CD14-positive monocyte (primary cell): ENCODE measurements at regions not wholly inside any gene's neighbourhood (a gene's known extent, or its start where the extent isn't known, plus 50 kb on each side); places are given as distances from the start of the nearest gene placed in this dataset.

Experiments used
- DNase-seq, 3 donors: peaks; one replicate each; pipeline ENCODE4 v3.0.0-alpha.2; 2011 to 2022
- H2AFZ ChIP-seq: 2 replicates; pipeline ENCODE4 v1.6.0; 2012; ENCODE audit warnings: mild to moderate bottlenecking, low read depth, low read length, inconsistent platforms; ENCODE audit not compliant: insufficient read depth, poor library complexity, severe bottlenecking
- H3K27ac ChIP-seq, 2 donors: 1 replicate in 1 of 2; 2 replicates in 1 of 2; pipeline ENCODE4 v1.5.1; 2012 to 2013; ENCODE audit warnings: low read length in 2 of 2, control low read depth in 1 of 2, inconsistent platforms in 1 of 2, low read depth in 1 of 2, mild to moderate bottlenecking in 1 of 2
- H3K27me3 ChIP-seq, 2 donors: one replicate each; pipeline versions ENCODE4 v1.6.0 to v1.6.1; 2011 to 2013; ENCODE audit warnings: low read length in 2 of 2; ENCODE audit not compliant: control insufficient read depth in 2 of 2, insufficient read depth in 2 of 2
- H3K36me3 ChIP-seq, 2 donors: replicated peaks in 1 of 2; 1 replicate in 1 of 2; 2 replicates in 1 of 2; pipeline versions ENCODE4 v1.5.1 to v1.6.1; 2012 to 2013; ENCODE audit warnings: low read length in 2 of 2, control low read depth in 1 of 2, inconsistent platforms in 1 of 2, mild to moderate bottlenecking in 1 of 2; ENCODE audit not compliant: insufficient read depth in 2 of 2, control insufficient read depth in 1 of 2
- H3K4me1 ChIP-seq, 2 donors: 1 replicate in 1 of 2; 2 replicates in 1 of 2; pipeline versions ENCODE4 v1.5.1 to v1.6.1; 2012 to 2013; ENCODE audit warnings: low read length in 2 of 2, control low read depth in 1 of 2, inconsistent platforms in 1 of 2, mild to moderate bottlenecking in 1 of 2, moderate library complexity in 1 of 2; ENCODE audit not compliant: insufficient read depth in 2 of 2, control insufficient read depth in 1 of 2
- H3K4me2 ChIP-seq: replicated peaks from 2 replicates; pipeline ENCODE3; 2012; ENCODE audit warnings: low read length, moderate library complexity, mild to moderate bottlenecking; ENCODE audit not compliant: poor library complexity, severe bottlenecking; ENCODE audit errors: extremely low read depth
- H3K4me3 ChIP-seq, 3 experiments: fragments of 200-600 bp in 1 of 3; sonication (generic) in 1 of 3; replicated peaks in 1 of 3; 1 replicate in 2 of 3; 2 replicates in 1 of 3; pipeline ENCODE4 v1.5.1; 2011 to 2013; ENCODE audit warnings: low read length in 3 of 3, mild to moderate bottlenecking in 3 of 3, control low read depth in 2 of 3, low read depth in 2 of 3, inconsistent platforms in 1 of 3, moderate library complexity in 1 of 3
- H3K79me2 ChIP-seq: 2 replicates; pipeline ENCODE4 v1.6.0; 2012; ENCODE audit warnings: mild to moderate bottlenecking, control low read depth, inconsistent platforms, low read length, moderate library complexity; ENCODE audit not compliant: insufficient read depth
- H3K9ac ChIP-seq: 2 replicates; pipeline ENCODE4 v1.6.0; 2017; ENCODE audit warnings: low read length, mild to moderate bottlenecking; ENCODE audit not compliant: insufficient read depth, poor library complexity, severe bottlenecking
- H3K9me3 ChIP-seq, 2 donors: replicated peaks in 1 of 2; 1 replicate in 1 of 2; 2 replicates in 1 of 2; pipeline versions ENCODE4 v1.5.1 to v1.6.1; 2012 to 2013; ENCODE audit warnings: low read length in 2 of 2, control low read depth in 1 of 2; ENCODE audit not compliant: control insufficient read depth in 1 of 2, insufficient read depth in 1 of 2
- H4K20me1 ChIP-seq: 2 replicates; pipeline ENCODE4 v1.6.0; 2012; ENCODE audit warnings: mild to moderate bottlenecking, low read length, control low read depth, moderate library complexity; ENCODE audit not compliant: insufficient read depth
- H3K27ac Mint-ChIP-seq, 7 donors: one replicate each; pipeline ENCODE4 v1.8.0; 2020; ENCODE audit warnings: mild to moderate bottlenecking in 7 of 7, mixed read lengths in 7 of 7, moderate library complexity in 6 of 7, inconsistent platforms in 2 of 7
- H3K27me3 Mint-ChIP-seq, 3 donors: one replicate each; pipeline ENCODE4 v1.8.0; 2021 to 2022; ENCODE audit warnings: low read depth in 3 of 3, mild to moderate bottlenecking in 3 of 3, mixed read lengths in 3 of 3, moderate library complexity in 3 of 3, inconsistent platforms in 1 of 3
- H3K36me3 Mint-ChIP-seq, 2 donors: one replicate each; pipeline ENCODE4 v1.8.0; 2020; ENCODE audit warnings: mixed read lengths in 2 of 2, inconsistent platforms in 1 of 2, mild to moderate bottlenecking in 1 of 2
- H3K4me1 Mint-ChIP-seq: one replicate; pipeline ENCODE4 v1.8.0; 2020; ENCODE audit warnings: mild to moderate bottlenecking, mixed read lengths
- H3K4me3 Mint-ChIP-seq, 2 donors: one replicate each; pipeline ENCODE4 v1.8.0; 2020; ENCODE audit warnings: mild to moderate bottlenecking in 2 of 2, mixed read lengths in 2 of 2, moderate library complexity in 1 of 2
- H3K9me3 Mint-ChIP-seq, 7 donors: one replicate each; pipeline ENCODE4 v1.8.0; 2020 to 2022; ENCODE audit warnings: mixed read lengths in 7 of 7, mild to moderate bottlenecking in 6 of 7, moderate library complexity in 6 of 7, inconsistent platforms in 2 of 7
- CTCF ChIP-seq: fragments of 200-600 bp; IDR thresholded peaks from one replicate; pipeline ENCODE4 v1.8.0; 2022; ENCODE audit warnings: antibody characterized with exemption, mild to moderate bottlenecking
- WGBS: methylation state at CpG from one replicate; pipeline ENCODE4 v1.1.5; 2013; ENCODE audit warnings: missing lambda C conversion rate; ENCODE audit not compliant: insufficient coverage; 5-methylcytosine and 5-hydroxymethylcytosine counted together
- intact Hi-C, 2 donors: fragments of 100-400 bp; cut with micrococcal nuclease; formaldehyde crosslinking; loops; one replicate each; pipeline versions ENCODE4 v1.15.0 to v1.15.1; 2023

DNA sequence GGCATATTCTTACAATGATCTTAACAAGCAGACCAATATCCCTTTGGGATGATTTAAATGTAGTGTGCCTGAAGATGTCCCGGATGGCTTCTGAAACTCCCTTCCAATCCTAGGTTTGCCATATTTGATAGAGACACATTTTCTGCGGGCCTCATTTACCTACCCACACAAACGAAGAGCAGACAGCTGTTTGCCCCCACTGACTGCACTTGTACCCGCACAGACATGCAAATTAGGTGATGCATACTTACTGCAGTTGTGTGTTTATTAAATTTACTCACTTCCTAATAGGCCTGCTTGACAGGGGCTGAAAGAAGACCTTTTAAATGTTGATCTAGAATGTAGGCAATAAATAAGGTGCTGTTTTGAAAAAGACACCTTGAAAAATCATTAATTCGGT lies 257.9 kb upstream of the RRP15 start:
- peaks cover 3 to 4% of the 10 kb centered on the region in 2 donors for H3K9me3 ChIP-seq
- no peaks in the 10 kb centered on the region for H3K27me3 ChIP-seq
- H3K4me1 ChIP-seq, result no peaks in the 10 kb centered on the region
- intact Hi-C loops, result no loop called here
- no peak overlapping the region for H3K27ac ChIP-seq
- no peaks in the 10 kb centered on the region for H3K27me3 Mint-ChIP-seq
- H2AFZ ChIP-seq, result no peak overlapping the region
- no peak overlapping the region for H3K27ac Mint-ChIP-seq
- H3K79me2 ChIP-seq, result no peaks in the 10 kb centered on the region
- H3K9ac ChIP-seq, result no peak overlapping the region
- WGBS, result no CpG with 5 or more reads among the region's 5 CpGs
- no peak for DNase-seq
- H3K4me1 Mint-ChIP-seq, result no peaks in the 10 kb centered on the region
- no peaks in the 10 kb centered on the region for H4K20me1 ChIP-seq
- H3K4me2 ChIP-seq, result no peak overlapping the region
- TF ChIP-seq CTCF, result no peak
- peaks cover 0 to 8% (median 2%) of the 10 kb centered on the region in 7 donors for H3K9me3 Mint-ChIP-seq
- no peak overlapping the region for H3K4me3 ChIP-seq
- no peaks in the 10 kb centered on the region for H3K36me3 Mint-ChIP-seq
- no peak overlapping the region for H3K4me3 Mint-ChIP-seq
- no peaks in the 10 kb centered on the region for H3K36me3 ChIP-seq

DNA sequence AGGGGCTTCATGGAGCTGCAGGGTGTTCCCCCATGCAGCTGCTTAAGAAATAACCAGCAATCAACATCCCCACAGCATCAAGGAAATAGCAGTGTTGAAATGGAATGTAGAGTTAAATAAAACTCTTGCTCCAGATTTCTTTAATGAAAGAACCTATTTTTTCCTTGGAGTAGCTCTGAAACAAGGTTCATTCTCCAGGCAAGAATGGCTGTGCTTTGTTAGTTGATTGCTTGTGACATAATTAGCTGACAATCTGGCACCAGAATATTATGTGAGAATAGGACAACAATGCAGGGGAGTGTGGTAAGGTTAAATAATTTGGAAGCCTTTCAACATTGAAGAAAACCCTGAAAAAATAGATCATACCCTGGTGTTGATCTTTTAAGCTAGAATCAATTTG lies 254.2 kb upstream of the RRP15 start:
- Mint-ChIP-seq H3K27ac (no peak overlapping the region), H3K4me3 (no peak overlapping the region), H3K9me3 (peaks cover 0 to 6% (median 0%) of the 10 kb centered on the region in 7 donors), H3K36me3 (no peaks in the 10 kb centered on the region), H3K4me1 (no peaks in the 10 kb centered on the region), H3K27me3 (no peaks in the 10 kb centered on the region)
- Histone ChIP-seq H3K4me3 (no peak overlapping the region), H3K27ac (no peak overlapping the region), H3K4me1 (no peaks in the 10 kb centered on the region), H3K9ac (no peak overlapping the region), H3K27me3 (no peaks in the 10 kb centered on the region), H4K20me1 (no peaks in the 10 kb centered on the region), H3K9me3 (peaks cover 0 to 3% of the 10 kb centered on the region in 2 donors), H2AFZ (no peak overlapping the region), H3K4me2 (no peak overlapping the region), H3K79me2 (no peaks in the 10 kb centered on the region), H3K36me3 (no peaks in the 10 kb centered on the region)
- no peak for DNase-seq
- intact Hi-C loops, result no loop called here
- TF ChIP-seq CTCF, result no peak
